Right lobe of liver (tissue), 6 donors: ENCODE measurements at regions not wholly inside any gene's neighbourhood (a gene's known extent, or its start where the extent isn't known, plus 50 kb on each side); places are given as distances from the start of the nearest gene placed in this dataset.

ENCODE experiments used
- ATAC-seq, 4 donors: fragments of 200-7000 bp; cut with Tn5 transposase; one replicate each; pipeline ENCODE4 v1.9.1; 2020; ENCODE audit warnings: mild to moderate bottlenecking in 4 of 4, moderate library complexity in 4 of 4
- DNase-seq, 3 donors: peaks; one replicate each; pipeline ENCODE4 v3.0.0-alpha.2; 2020
- H3K27ac ChIP-seq, 3 donors: fragments of 200-600 bp; one replicate each; pipeline ENCODE4 v1.8.0; 2022
- H3K27me3 ChIP-seq, 2 donors: fragments of 200-600 bp; one replicate each; pipeline ENCODE4 v1.8.0; 2022
- H3K36me3 ChIP-seq, 4 donors: fragments of 200-600 bp; sonication (generic) in 1 of 4; one replicate each; pipeline versions ENCODE4 v1.5.1 to v1.8.0; 2017 to 2022; ENCODE audit warnings: control low read depth in 1 of 4
- H3K4me1 ChIP-seq, 4 donors: fragments of 200-600 bp; sonication (generic) in 1 of 4; one replicate each; pipeline versions ENCODE4 v1.5.1 to v1.8.0; 2017 to 2022; ENCODE audit warnings: control low read depth in 1 of 4
- H3K4me3 ChIP-seq, 3 donors: fragments of 200-600 bp; one replicate each; pipeline ENCODE4 v1.8.0; 2022
- H3K9me3 ChIP-seq, 4 donors: fragments of 200-600 bp; sonication (generic) in 1 of 4; one replicate each; pipeline versions ENCODE4 v1.5.1 to v1.8.0; 2017 to 2022; ENCODE audit warnings: control low read depth in 1 of 4
- CTCF ChIP-seq, 4 donors: fragments of 200-600 bp in 3 of 4; fragments of 450-650 bp in 1 of 4; IDR thresholded peaks; one replicate each; pipeline versions ENCODE4 v1.5.1 to v1.8.0; 2016 to 2022; ENCODE audit warnings: antibody characterized with exemption in 4 of 4, mild to moderate bottlenecking in 2 of 4
- POLR2A ChIP-seq: fragments of 450-650 bp; IDR thresholded peaks from one replicate; pipeline ENCODE4 v1.6.1; 2017; ENCODE audit warnings: antibody characterized with exemption, mild to moderate bottlenecking
- WGBS: methylation state at CpG from one replicate; pipeline ENCODE4 v1.1.6; 2018; ENCODE audit warnings: low coverage, low lambda C conversion rate; ENCODE audit not compliant: insufficient coverage; ENCODE audit errors: missing lambda C conversion rate; 5-methylcytosine and 5-hydroxymethylcytosine counted together
- intact Hi-C, 2 donors: fragments of 100-400 bp; cut with DNase I; formaldehyde crosslinking; loops; one replicate each; pipeline versions ENCODE4 v1.11.2 to v1.14.1; 2022
- donor health status: DM: no; HTN: yes; CAD: no.
- donor health status: DM: no; HTN: no; CAD: no.
- donor health status: DM: no; HTN: no; CAD: no.
- donor health status: DM: no; HTN: yes; CAD: no.
- donor health status: DM: no; HTN: yes; CAD: no.

DNA sequence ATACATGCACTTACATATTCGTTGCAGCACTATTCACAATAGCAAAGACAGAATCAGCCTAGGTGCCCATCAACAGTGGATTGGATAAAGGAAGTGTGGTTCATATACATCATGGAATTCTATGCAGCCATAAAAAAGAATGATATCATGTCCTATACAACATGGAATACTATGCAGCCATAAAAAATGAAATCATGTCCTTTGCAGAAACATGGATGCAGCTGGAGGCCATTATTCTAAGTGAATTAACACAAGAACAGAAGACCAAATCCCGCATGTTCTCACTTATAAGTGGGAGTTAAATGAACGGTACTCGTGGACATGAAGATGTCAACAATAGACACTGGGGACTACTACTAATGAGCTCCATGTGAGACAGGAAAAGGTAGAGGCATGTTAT lies 288.1 kb upstream of the TFPI start:
- peaks cover 0 to 8% (median 3%) of the 10 kb centered on the region in 4 donors for H3K4me1 ChIP-seq
- H3K9me3 ChIP-seq, result no peaks in the 10 kb centered on the region
- H3K4me3 ChIP-seq, result no peak overlapping the region
- intact Hi-C loops, result no loop called here
- DNase-seq (no peak), ATAC-seq (no peak)
- no peak overlapping the region for H3K27ac ChIP-seq
- 81% methylated on average over 4 of the region's 4 CpGs for WGBS
- H3K27me3 ChIP-seq, result no peaks in the 10 kb centered on the region
- TF ChIP-seq POLR2A (no peak), CTCF (IDR thresholded peaks at IDR 0.05) (no peak)
- no peaks in the 10 kb centered on the region for H3K36me3 ChIP-seq

DNA sequence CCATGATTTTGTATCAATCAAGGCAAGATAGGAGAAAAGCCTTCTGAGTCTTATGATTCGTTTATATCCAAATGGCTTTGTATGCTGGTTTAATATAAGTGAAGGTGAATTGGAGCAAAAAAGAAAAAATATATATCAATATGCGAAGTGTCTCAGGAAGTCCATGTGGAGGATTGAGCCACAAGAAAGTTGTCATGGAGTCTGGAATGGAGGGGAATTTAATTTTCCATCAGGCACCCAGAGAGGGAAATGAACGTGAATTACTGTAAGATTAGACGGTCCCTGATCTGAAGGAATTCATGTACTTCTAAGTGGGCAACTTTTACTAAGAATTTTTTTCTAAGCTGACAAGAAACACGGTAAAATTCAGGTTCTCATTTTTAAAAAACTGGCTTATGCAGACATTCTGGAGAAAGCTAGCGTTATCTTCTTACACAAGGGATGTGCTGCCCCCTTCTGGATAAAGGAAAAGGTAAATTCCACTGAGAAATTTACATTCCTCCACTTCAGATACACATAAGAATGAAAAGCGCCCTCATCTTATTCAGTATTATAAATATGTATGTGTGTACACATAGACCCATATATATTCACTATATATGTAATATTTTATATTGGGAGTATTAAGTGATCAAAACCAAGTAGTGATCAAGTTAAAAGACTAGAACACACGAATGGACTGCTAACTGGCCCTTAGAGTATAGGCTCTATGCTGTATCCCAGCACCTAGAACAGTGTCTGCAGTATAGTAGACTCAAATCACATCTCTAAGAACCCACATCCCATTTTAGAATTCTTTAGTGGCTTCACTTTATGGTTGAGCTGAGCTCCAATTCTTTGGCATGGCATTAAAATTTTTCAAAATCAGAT lies 289.0 kb upstream of the TFPI start:
- peak; percentile 57 to 74 (median 63) for TF ChIP-seq CTCF (IDR thresholded peaks at IDR 0.05)
- TF ChIP-seq POLR2A, result no peak
- Histone ChIP-seq H3K4me3 (no peak overlapping the region), H3K27me3 (no peaks in the 10 kb centered on the region), H3K9me3 (no peaks in the 10 kb centered on the region), H3K27ac (no peak overlapping the region), H3K4me1 (peaks cover 0 to 15% (median 6%) of the 10 kb centered on the region in 4 donors), H3K36me3 (no peaks in the 10 kb centered on the region)
- ATAC-seq, result peak; percentile 58 to 61 (median 59)
- intact Hi-C loops, result no loop called here
- WGBS, result 34% methylated on average over 8 of the region's 8 CpGs
- no peak for DNase-seq

- H3K4me1 ChIP-seq, result peaks cover 0 to 21% (median 9%) of the 10 kb centered on the region in 4 donors
- no peaks in the 10 kb centered on the region for H3K36me3 ChIP-seq
- intact Hi-C loops, result no loop called here
- ATAC-seq (peak; percentile 91 to 94 (median 92)), DNase-seq (peak; percentile 30 to 79 (median 47))
- no peak for TF ChIP-seq CTCF (IDR thresholded peaks at IDR 0.05)
- TF ChIP-seq POLR2A, result no peak
- WGBS, result 17% methylated on average over 1 of the region's 1 CpG
- H3K27ac ChIP-seq, result peak overlapping the region in 2 of 3 donors; percentile 38
- no peaks in the 10 kb centered on the region for H3K9me3 ChIP-seq
- no peaks in the 10 kb centered on the region for H3K27me3 ChIP-seq
- no peak overlapping the region for H3K4me3 ChIP-seq
Observed at GRCh38 chr2:187847245-187848208, 293.3 kb upstream of the TFPI start.

- intact Hi-C loops, result no loop called here
- 21% methylated on average over 5 of the region's 5 CpGs for WGBS
- peak in 3 of 4 donors; percentile 7 to 41 (median 41) for ATAC-seq
Observed at GRCh38 chr2:187851955-187852561, 297.8 kb upstream of the TFPI start.

More at GRCh38 chr2:187851955-187852561, 297.8 kb upstream of the TFPI start:
- no peak for DNase-seq
- Histone ChIP-seq H3K4me1 (peaks cover 0 to 34% (median 9%) of the 10 kb centered on the region in 4 donors), H3K9me3 (no peaks in the 10 kb centered on the region), H3K27ac (no peak overlapping the region), H3K36me3 (no peaks in the 10 kb centered on the region), H3K4me3 (peak overlapping the region; percentile 1 to 24 (median 1)), H3K27me3 (no peaks in the 10 kb centered on the region)
- TF ChIP-seq POLR2A (no peak), CTCF (IDR thresholded peaks at IDR 0.05) (no peak)
